ENCODE measurements at regions not wholly inside any gene's neighbourhood (a gene's known extent, or its start where the extent isn't known, plus 50 kb on each side); places are given as distances from the start of the nearest gene placed in this dataset.

DNA sequence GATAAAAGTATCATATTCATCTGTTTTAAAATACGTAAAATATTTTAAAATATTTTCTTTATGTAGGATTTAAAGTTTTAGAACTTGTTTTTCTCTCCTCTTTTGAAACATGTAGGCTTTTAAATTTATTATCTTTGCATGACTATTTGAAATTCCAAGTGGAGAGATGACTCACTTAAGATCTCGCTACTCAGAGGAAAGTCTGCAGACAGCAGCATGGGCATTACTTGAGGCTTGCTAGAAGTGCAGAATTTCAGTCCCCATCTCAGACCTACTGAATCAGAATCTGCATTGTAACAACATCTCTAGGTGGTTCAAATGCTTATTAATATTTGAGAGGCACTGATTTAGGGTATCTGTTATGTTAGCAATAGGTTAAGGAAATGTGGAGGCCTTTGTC, 225.7 kb upstream of the ARX start:
- POLR2A ChIA-PET, result no interaction called here
- no peaks in the 10 kb centered on the region for H3K9me3 ChIP-seq (ENCODE audit: low read length)
- H3K4me1 ChIP-seq (ENCODE audit: insufficient read depth, low read length), result no peaks in the 10 kb centered on the region
- H3K4me2 ChIP-seq (ENCODE audit: low read depth, low read length), result no peak overlapping the region
- CTCF ChIA-PET (ENCODE audit: low intra/inter-chr PET ratio, low total read pairs), result no interaction called here
- WGBS (ENCODE audit: low lambda C conversion rate), result 2% methylated on average over 2 of the region's 2 CpGs
- H3K36me3 ChIP-seq (replicated peaks in 1 of 2; ENCODE audit: control insufficient read depth in 1 of 2, insufficient read depth in 2 of 2, low read length in 2 of 2), result no peaks in the 10 kb centered on the region
- H4K20me1 ChIP-seq (ENCODE audit: insufficient read depth, low read length), result no peaks in the 10 kb centered on the region
- ATAC-seq (no peak), DNase-seq (ENCODE audit: low spot score) (no peak), FAIRE-seq (no peak)
- H3K27ac ChIP-seq (ENCODE audit: extremely low read length, insufficient read depth, low read length), result no peak overlapping the region
- H2AFZ ChIP-seq (ENCODE audit: low read length), result no peak overlapping the region
- in situ Hi-C loops (cut with HindIII; ENCODE audit: extremely low pct_ligation_motif_present, low pct_unique_long_range_greater_than_20kb) (no loop called here), intact Hi-C loops (cut with micrococcal nuclease; ENCODE audit: unreplicated experiment) (no loop called here)
- H3K27me3 ChIP-seq (ENCODE audit: control insufficient read depth in 1 of 2, insufficient read depth in 2 of 2, low read length in 2 of 2), result no peaks in the 10 kb centered on the region
- TF ChIP-seq ARID3A (IDR thresholded peaks at IDR 0.05; ENCODE audit: low read depth, low read length), result no peak
- TF ChIP-seq CHCHD3 (CRISPR knock-in tag; IDR thresholded peaks at IDR 0.05), result no peak
- no peak for TF ChIP-seq ZBTB7B (CRISPR knock-in tag; IDR thresholded peaks at IDR 0.05)
- TF ChIP-seq ZNF644 (CRISPR knock-in tag; IDR thresholded peaks at IDR 0.05; ENCODE audit: low read depth), result no peak
- no peak overlapping the region for H3K9ac ChIP-seq (ENCODE audit: insufficient read depth, low read depth, low read length)
- H3K4me3 ChIP-seq (replicated peaks in 1 of 3; ENCODE audit: insufficient read depth in 1 of 3, low read depth in 2 of 3, low read length in 3 of 3), result no peak overlapping the region
- BruUV-seq (replicated peaks), result no TSS peak
- H3K79me2 ChIP-seq (ENCODE audit: insufficient read depth, low read length), result no peaks in the 10 kb centered on the region

DNA sequence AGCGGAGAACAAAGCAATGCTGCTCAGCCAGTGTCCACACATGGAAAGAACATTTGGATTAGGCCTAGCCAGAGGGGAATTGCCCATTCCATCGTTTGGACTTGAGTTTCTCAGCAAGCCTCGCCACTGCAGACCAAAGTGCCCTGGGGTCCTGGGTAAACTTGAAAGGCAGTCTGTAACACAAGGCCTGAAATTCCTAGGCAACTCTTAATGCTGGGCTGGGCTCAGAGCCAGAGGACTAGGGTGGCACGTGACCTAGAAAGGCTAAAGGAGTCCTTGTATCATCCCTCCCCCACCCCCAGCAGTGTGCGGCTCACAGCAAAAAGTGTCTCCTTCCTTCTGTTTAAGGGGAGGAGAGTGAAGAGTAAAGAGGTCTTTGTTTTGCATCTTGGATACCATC, 210.4 kb upstream of the ARX start:
- H3K27ac ChIP-seq (ENCODE audit: extremely low read length, insufficient read depth, low read length), result no peak overlapping the region
- no TSS peak for BruUV-seq (replicated peaks)
- FAIRE-seq (no peak), DNase-seq (ENCODE audit: low spot score) (no peak), ATAC-seq (no peak)
- POLR2A ChIA-PET, result no interaction called here
- intact Hi-C loops (cut with micrococcal nuclease; ENCODE audit: unreplicated experiment) (no loop called here), in situ Hi-C loops (cut with HindIII; ENCODE audit: extremely low pct_ligation_motif_present, low pct_unique_long_range_greater_than_20kb) (no loop called here)
- no peak overlapping the region for H3K9ac ChIP-seq (ENCODE audit: insufficient read depth, low read depth, low read length)
- H3K27me3 ChIP-seq (ENCODE audit: control insufficient read depth in 1 of 2, insufficient read depth in 2 of 2, low read length in 2 of 2), result no peaks in the 10 kb centered on the region
- H3K4me2 ChIP-seq (ENCODE audit: low read depth, low read length), result no peak overlapping the region
- no peaks in the 10 kb centered on the region for H4K20me1 ChIP-seq (ENCODE audit: insufficient read depth, low read length)
- H3K4me1 ChIP-seq (ENCODE audit: insufficient read depth, low read length), result no peaks in the 10 kb centered on the region
- H3K4me3 ChIP-seq (replicated peaks in 1 of 3; ENCODE audit: insufficient read depth in 1 of 3, low read depth in 2 of 3, low read length in 3 of 3), result no peak overlapping the region
- no peaks in the 10 kb centered on the region for H3K36me3 ChIP-seq (replicated peaks in 1 of 2; ENCODE audit: control insufficient read depth in 1 of 2, insufficient read depth in 2 of 2, low read length in 2 of 2)
- TF ChIP-seq ZMYM4 (CRISPR knock-in tag; IDR thresholded peaks at IDR 0.05), result no peak
- TF ChIP-seq RARG (CRISPR knock-in tag; IDR thresholded peaks at IDR 0.05; ENCODE audit: low read depth), result no peak
- TF ChIP-seq, protein P1, sequence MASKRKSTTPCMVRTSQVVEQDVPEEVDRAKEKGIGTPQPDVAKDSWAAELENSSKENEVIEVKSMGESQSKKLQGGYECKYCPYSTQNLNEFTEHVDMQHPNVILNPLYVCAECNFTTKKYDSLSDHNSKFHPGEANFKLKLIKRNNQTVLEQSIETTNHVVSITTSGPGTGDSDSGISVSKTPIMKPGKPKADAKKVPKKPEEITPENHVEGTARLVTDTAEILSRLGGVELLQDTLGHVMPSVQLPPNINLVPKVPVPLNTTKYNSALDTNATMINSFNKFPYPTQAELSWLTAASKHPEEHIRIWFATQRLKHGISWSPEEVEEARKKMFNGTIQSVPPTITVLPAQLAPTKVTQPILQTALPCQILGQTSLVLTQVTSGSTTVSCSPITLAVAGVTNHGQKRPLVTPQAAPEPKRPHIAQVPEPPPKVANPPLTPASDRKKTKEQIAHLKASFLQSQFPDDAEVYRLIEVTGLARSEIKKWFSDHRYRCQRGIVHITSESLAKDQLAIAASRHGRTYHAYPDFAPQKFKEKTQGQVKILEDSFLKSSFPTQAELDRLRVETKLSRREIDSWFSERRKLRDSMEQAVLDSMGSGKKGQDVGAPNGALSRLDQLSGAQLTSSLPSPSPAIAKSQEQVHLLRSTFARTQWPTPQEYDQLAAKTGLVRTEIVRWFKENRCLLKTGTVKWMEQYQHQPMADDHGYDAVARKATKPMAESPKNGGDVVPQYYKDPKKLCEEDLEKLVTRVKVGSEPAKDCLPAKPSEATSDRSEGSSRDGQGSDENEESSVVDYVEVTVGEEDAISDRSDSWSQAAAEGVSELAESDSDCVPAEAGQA (IDR thresholded peaks at IDR 0.05; ENCODE audit: low read depth), result no peak
- TF ChIP-seq, protein P1 (CRISPR knock-in tag; IDR thresholded peaks at IDR 0.05; ENCODE audit: borderline replicate concordance), result no peak
- no peak for TF ChIP-seq ZNF264 (CRISPR knock-in tag; IDR thresholded peaks at IDR 0.05)
- H3K79me2 ChIP-seq (ENCODE audit: insufficient read depth, low read length), result no peaks in the 10 kb centered on the region
- CTCF ChIA-PET (ENCODE audit: low intra/inter-chr PET ratio, low total read pairs), result no interaction called here
- no CpG with 5 or more reads among the region's 5 CpGs for WGBS (ENCODE audit: low lambda C conversion rate)
- H3K9me3 ChIP-seq (ENCODE audit: low read length), result no peaks in the 10 kb centered on the region
- no peak overlapping the region for H2AFZ ChIP-seq (ENCODE audit: low read length)

Measured in HepG2 (cell line).